ENCODE measurements at regions not wholly inside any gene's neighbourhood (a gene's known extent, or its start where the extent isn't known, plus 50 kb on each side); places are given as distances from the start of the nearest gene placed in this dataset.

DNA sequence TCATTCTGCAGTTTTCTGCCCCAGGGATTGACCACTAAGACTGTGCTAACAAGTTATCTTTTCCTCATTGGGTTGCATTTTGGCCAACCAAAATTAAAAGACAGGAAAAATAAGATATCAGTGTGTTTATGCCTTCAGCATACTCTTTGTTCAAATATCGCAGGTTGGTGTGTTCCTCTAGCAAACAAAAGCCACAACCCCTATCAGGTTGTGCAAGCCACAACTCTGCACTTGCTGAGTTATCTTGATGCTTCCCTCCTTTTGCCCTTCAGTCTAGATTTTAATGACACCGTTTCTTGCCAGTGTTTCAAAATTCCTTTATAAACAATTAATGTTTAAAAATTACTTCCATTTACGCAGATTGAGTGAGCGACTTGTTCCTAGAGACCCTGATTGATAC, 1164.2 kb downstream of the NSUN3 start:
- Histone ChIP-seq H2BK120ac (ENCODE audit: low read depth, low read length) (no peak overlapping the region), H2AK5ac (ENCODE audit: low read depth, low read length) (no peak overlapping the region), H3K27me3 (ENCODE audit: control insufficient read depth in 3 of 3, insufficient read depth in 3 of 3, low read depth in 1 of 3, low read length in 3 of 3) (no peaks in the 10 kb centered on the region), H3K23ac (ENCODE audit: low read depth, low read length, poor library complexity) (no peak overlapping the region), H3K9ac (ENCODE audit: low read depth, low read length, poor library complexity) (no peak overlapping the region), H2BK12ac (ENCODE audit: low read length) (no peak overlapping the region), H3K27ac (replicated peaks; ENCODE audit: low read length) (no peak overlapping the region), H3K79me1 (ENCODE audit: low read depth, low read length) (no peaks in the 10 kb centered on the region), H3K4me1 (ENCODE audit: control insufficient read depth in 2 of 2, insufficient read depth in 1 of 2, low read depth in 1 of 2, low read length in 2 of 2) (no peaks in the 10 kb centered on the region), H4K91ac (ENCODE audit: low read depth, low read length, poor library complexity) (no peak overlapping the region), H3K36me3 (replicated peaks in 1 of 2; ENCODE audit: control insufficient read depth in 2 of 2, insufficient read depth in 2 of 2, low read length in 2 of 2) (peaks cover 0 to 2% of the 10 kb centered on the region in 2 donors), H2BK15ac (ENCODE audit: low read length) (no peak overlapping the region), H3K18ac (ENCODE audit: low read length) (no peak overlapping the region), H3K9me3 (replicated peaks in 1 of 2; ENCODE audit: control insufficient read depth in 2 of 2, insufficient read depth in 1 of 2, low read depth in 1 of 2, low read length in 2 of 2) (peaks cover 0 to 1% of the 10 kb centered on the region in 2 donors), H2BK5ac (ENCODE audit: low read length) (no peak overlapping the region), H3K4ac (ENCODE audit: low read length) (no peak overlapping the region), H3K14ac (ENCODE audit: low read length) (no peak overlapping the region), H3K4me3 (ENCODE audit: low read length in 2 of 2) (no peak overlapping the region), H3K4me2 (ENCODE audit: insufficient read depth, low read length, poor library complexity, severe bottlenecking) (no peak overlapping the region), H2AFZ (ENCODE audit: low read length) (no peak overlapping the region), H4K8ac (ENCODE audit: low read depth, low read length) (no peak overlapping the region)
- WGBS, 2 donors (ENCODE audit: extremely low coverage in 2 of 2, insufficient read length in 2 of 2, insufficient replicate concordance in 1 of 2) = no CpG with 5 or more reads among the region's 4 CpGs
- no peak for DNase-seq (ENCODE audit: low spot score)

DNA sequence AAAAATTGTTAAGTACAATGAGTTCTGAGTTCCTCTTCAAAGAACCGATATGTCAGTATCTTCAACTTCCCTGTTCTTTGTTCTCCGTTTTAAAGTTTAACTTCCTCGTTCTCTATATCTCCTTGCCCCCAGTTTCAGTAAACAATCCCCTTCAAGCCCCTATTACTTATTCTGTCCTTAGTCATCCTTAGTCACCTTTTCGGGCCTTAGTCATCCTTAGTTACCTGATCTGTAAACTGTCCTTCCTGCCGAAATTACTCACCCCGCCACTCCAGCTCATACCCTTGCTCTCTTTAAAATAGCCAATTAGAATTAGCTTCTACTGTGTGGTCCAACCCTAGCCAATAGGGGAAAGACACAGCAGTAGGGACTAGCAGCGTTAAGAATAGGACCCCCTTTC, 1165.6 kb downstream of the NSUN3 start:
- Histone ChIP-seq H2AFZ (ENCODE audit: low read length) (no peak overlapping the region), H3K27ac (replicated peaks; ENCODE audit: low read length) (no peak overlapping the region), H3K23ac (ENCODE audit: low read depth, low read length, poor library complexity) (no peak overlapping the region), H3K27me3 (ENCODE audit: control insufficient read depth in 3 of 3, insufficient read depth in 3 of 3, low read depth in 1 of 3, low read length in 3 of 3) (no peaks in the 10 kb centered on the region), H3K18ac (ENCODE audit: low read length) (no peak overlapping the region), H3K36me3 (replicated peaks in 1 of 2; ENCODE audit: control insufficient read depth in 2 of 2, insufficient read depth in 2 of 2, low read length in 2 of 2) (peaks cover 0 to 2% of the 10 kb centered on the region in 2 donors), H3K4me2 (ENCODE audit: insufficient read depth, low read length, poor library complexity, severe bottlenecking) (no peak overlapping the region), H3K4me1 (ENCODE audit: control insufficient read depth in 2 of 2, insufficient read depth in 1 of 2, low read depth in 1 of 2, low read length in 2 of 2) (no peaks in the 10 kb centered on the region), H3K4ac (ENCODE audit: low read length) (no peak overlapping the region), H4K8ac (ENCODE audit: low read depth, low read length) (no peak overlapping the region), H3K9ac (ENCODE audit: low read depth, low read length, poor library complexity) (no peak overlapping the region), H3K79me1 (ENCODE audit: low read depth, low read length) (no peaks in the 10 kb centered on the region), H3K9me3 (replicated peaks in 1 of 2; ENCODE audit: control insufficient read depth in 2 of 2, insufficient read depth in 1 of 2, low read depth in 1 of 2, low read length in 2 of 2) (peaks cover 0 to 1% of the 10 kb centered on the region in 2 donors), H2AK5ac (ENCODE audit: low read depth, low read length) (no peak overlapping the region), H2BK12ac (ENCODE audit: low read length) (no peak overlapping the region), H2BK120ac (ENCODE audit: low read depth, low read length) (no peak overlapping the region), H3K14ac (ENCODE audit: low read length) (no peak overlapping the region), H4K91ac (ENCODE audit: low read depth, low read length, poor library complexity) (no peak overlapping the region), H2BK5ac (ENCODE audit: low read length) (no peak overlapping the region), H3K4me3 (ENCODE audit: low read length in 2 of 2) (no peak overlapping the region), H2BK15ac (ENCODE audit: low read length) (no peak overlapping the region)
- WGBS, 2 donors (ENCODE audit: extremely low coverage in 2 of 2, insufficient read length in 2 of 2, insufficient replicate concordance in 1 of 2) = no CpG with 5 or more reads among the region's 7 CpGs
- no peak for DNase-seq (ENCODE audit: low spot score)

DNA sequence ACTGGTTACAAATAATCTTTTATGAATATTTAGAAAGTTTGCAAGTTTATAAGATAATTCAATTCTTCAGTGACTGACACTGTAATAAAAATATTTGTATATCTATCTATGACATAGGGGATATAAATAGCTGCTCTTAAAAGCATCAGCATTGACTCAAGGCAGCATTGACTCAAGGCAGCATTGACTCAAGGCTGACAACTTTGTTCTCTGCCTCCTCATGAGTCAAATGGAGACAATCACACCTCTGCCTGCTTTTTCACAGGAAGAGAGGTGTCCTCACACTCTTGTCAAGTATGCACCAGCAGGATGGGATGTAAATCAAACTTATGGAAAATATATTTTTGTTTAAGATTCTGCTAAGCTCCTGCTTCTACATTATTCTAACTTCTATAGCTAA, 1173.1 kb downstream of the NSUN3 start:
- H3K4me2 ChIP-seq (ENCODE audit: insufficient read depth, low read length, poor library complexity, severe bottlenecking) = no peak overlapping the region

DNA sequence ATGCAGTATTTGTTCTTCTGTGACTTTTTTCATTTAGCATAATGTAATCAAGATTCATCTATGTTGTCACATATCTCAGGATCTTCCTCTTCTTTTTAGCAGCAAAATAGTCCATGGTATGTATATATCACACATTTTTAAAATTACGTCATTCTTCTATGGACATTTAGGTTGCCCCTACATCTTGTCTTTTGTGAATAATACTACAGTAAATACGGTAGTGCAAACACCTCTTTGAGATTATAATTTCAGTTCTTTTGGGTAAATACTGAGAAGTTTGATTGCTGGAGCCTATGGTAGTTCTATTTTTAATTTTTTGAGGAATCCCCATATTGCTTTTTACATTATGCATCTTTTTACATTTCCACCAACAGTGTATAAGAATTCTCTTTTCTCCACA, 1174.9 kb downstream of the NSUN3 start:
- no peak overlapping the region for H2BK15ac ChIP-seq (ENCODE audit: low read length)
- no peak overlapping the region for H3K4me2 ChIP-seq (ENCODE audit: insufficient read depth, low read length, poor library complexity, severe bottlenecking)
- no peaks in the 10 kb centered on the region for H3K4me1 ChIP-seq (ENCODE audit: control insufficient read depth in 2 of 2, insufficient read depth in 1 of 2, low read depth in 1 of 2, low read length in 2 of 2)
- no peak overlapping the region for H2AK5ac ChIP-seq (ENCODE audit: low read depth, low read length)
- no peak overlapping the region for H3K23ac ChIP-seq (ENCODE audit: low read depth, low read length, poor library complexity)
- no peaks in the 10 kb centered on the region for H3K27me3 ChIP-seq (ENCODE audit: control insufficient read depth in 3 of 3, insufficient read depth in 3 of 3, low read depth in 1 of 3, low read length in 3 of 3)
- no peak overlapping the region for H3K4me3 ChIP-seq (ENCODE audit: low read length in 2 of 2)
- H2BK12ac ChIP-seq (ENCODE audit: low read length) = no peak overlapping the region
- H2BK120ac ChIP-seq (ENCODE audit: low read depth, low read length) = no peak overlapping the region
- H3K14ac ChIP-seq (ENCODE audit: low read length) = no peak overlapping the region
- H3K36me3 ChIP-seq (replicated peaks in 1 of 2; ENCODE audit: control insufficient read depth in 2 of 2, insufficient read depth in 2 of 2, low read length in 2 of 2) = no peaks in the 10 kb centered on the region
- H4K8ac ChIP-seq (ENCODE audit: low read depth, low read length) = no peak overlapping the region
- no peak overlapping the region for H3K9ac ChIP-seq (ENCODE audit: low read depth, low read length, poor library complexity)
- WGBS, 2 donors (ENCODE audit: extremely low coverage in 2 of 2, insufficient read length in 2 of 2, insufficient replicate concordance in 1 of 2) = no CpG with 5 or more reads among the region's 2 CpGs
- no peak overlapping the region for H3K27ac ChIP-seq (replicated peaks; ENCODE audit: low read length)
- DNase-seq (ENCODE audit: low spot score) = no peak
- H4K91ac ChIP-seq (ENCODE audit: low read depth, low read length, poor library complexity) = no peak overlapping the region
- no peak overlapping the region for H2BK5ac ChIP-seq (ENCODE audit: low read length)
- no peak overlapping the region for H3K4ac ChIP-seq (ENCODE audit: low read length)
- H3K9me3 ChIP-seq (replicated peaks in 1 of 2; ENCODE audit: control insufficient read depth in 2 of 2, insufficient read depth in 1 of 2, low read depth in 1 of 2, low read length in 2 of 2) = no peaks in the 10 kb centered on the region
- no peak overlapping the region for H2AFZ ChIP-seq (ENCODE audit: low read length)
- no peak overlapping the region for H3K18ac ChIP-seq (ENCODE audit: low read length)
- no peaks in the 10 kb centered on the region for H3K79me1 ChIP-seq (ENCODE audit: low read depth, low read length)

More for the DNA sequence above, 1173.1 kb downstream of the NSUN3 start:
- H3K9me3 ChIP-seq (replicated peaks in 1 of 2; ENCODE audit: control insufficient read depth in 2 of 2, insufficient read depth in 1 of 2, low read depth in 1 of 2, low read length in 2 of 2) = no peaks in the 10 kb centered on the region
- no peaks in the 10 kb centered on the region for H3K79me1 ChIP-seq (ENCODE audit: low read depth, low read length)
- no peak overlapping the region for H4K8ac ChIP-seq (ENCODE audit: low read depth, low read length)
- no peak overlapping the region for H2BK15ac ChIP-seq (ENCODE audit: low read length)
- no peak overlapping the region for H3K23ac ChIP-seq (ENCODE audit: low read depth, low read length, poor library complexity)
- H3K27me3 ChIP-seq (ENCODE audit: control insufficient read depth in 3 of 3, insufficient read depth in 3 of 3, low read depth in 1 of 3, low read length in 3 of 3) = no peaks in the 10 kb centered on the region
- H2AFZ ChIP-seq (ENCODE audit: low read length) = no peak overlapping the region
- no peak overlapping the region for H2BK120ac ChIP-seq (ENCODE audit: low read depth, low read length)
- H3K9ac ChIP-seq (ENCODE audit: low read depth, low read length, poor library complexity) = no peak overlapping the region
- H4K91ac ChIP-seq (ENCODE audit: low read depth, low read length, poor library complexity) = no peak overlapping the region
- no peaks in the 10 kb centered on the region for H3K4me1 ChIP-seq (ENCODE audit: control insufficient read depth in 2 of 2, insufficient read depth in 1 of 2, low read depth in 1 of 2, low read length in 2 of 2)
- H3K4ac ChIP-seq (ENCODE audit: low read length) = no peak overlapping the region
- H3K14ac ChIP-seq (ENCODE audit: low read length) = no peak overlapping the region
- no peak overlapping the region for H3K27ac ChIP-seq (replicated peaks; ENCODE audit: low read length)
- H3K4me3 ChIP-seq (ENCODE audit: low read length in 2 of 2) = no peak overlapping the region
- H2AK5ac ChIP-seq (ENCODE audit: low read depth, low read length) = no peak overlapping the region
- no peak overlapping the region for H3K18ac ChIP-seq (ENCODE audit: low read length)
- no peaks in the 10 kb centered on the region for H3K36me3 ChIP-seq (replicated peaks in 1 of 2; ENCODE audit: control insufficient read depth in 2 of 2, insufficient read depth in 2 of 2, low read length in 2 of 2)
- DNase-seq (ENCODE audit: low spot score) = no peak
- no peak overlapping the region for H2BK12ac ChIP-seq (ENCODE audit: low read length)
- H2BK5ac ChIP-seq (ENCODE audit: low read length) = no peak overlapping the region

Data from neuronal stem cell (in vitro differentiated cells).